OCI-LY1 (cell line): ENCODE measurements at regions not wholly inside any gene's neighbourhood (a gene's known extent, or its start where the extent isn't known, plus 50 kb on each side); places are given as distances from the start of the nearest gene placed in this dataset.

Experiments used
- EZH2 ChIP-seq: fragments of 200-600 bp; sonication (generic), shearing (Covaris generic); IDR thresholded peaks from 2 replicates; pipeline ENCODE4 v1.8.0; 2017; ENCODE audit warnings: borderline replicate concordance, mixed run types, mild to moderate bottlenecking, antibody characterized with exemption, low read length, moderate library complexity, mixed read lengths
- TF ChIP-seq, protein P1 (sequence below): fragments of 200-600 bp; sonication (generic), shearing (Covaris generic); IDR thresholded peaks from 2 replicates; pipeline ENCODE4 v1.5.1; 2017; ENCODE audit warnings: mild to moderate bottlenecking, antibody characterized with exemption, low read length, moderate library complexity, mixed read lengths

- TF ChIP-seq, protein P1, sequence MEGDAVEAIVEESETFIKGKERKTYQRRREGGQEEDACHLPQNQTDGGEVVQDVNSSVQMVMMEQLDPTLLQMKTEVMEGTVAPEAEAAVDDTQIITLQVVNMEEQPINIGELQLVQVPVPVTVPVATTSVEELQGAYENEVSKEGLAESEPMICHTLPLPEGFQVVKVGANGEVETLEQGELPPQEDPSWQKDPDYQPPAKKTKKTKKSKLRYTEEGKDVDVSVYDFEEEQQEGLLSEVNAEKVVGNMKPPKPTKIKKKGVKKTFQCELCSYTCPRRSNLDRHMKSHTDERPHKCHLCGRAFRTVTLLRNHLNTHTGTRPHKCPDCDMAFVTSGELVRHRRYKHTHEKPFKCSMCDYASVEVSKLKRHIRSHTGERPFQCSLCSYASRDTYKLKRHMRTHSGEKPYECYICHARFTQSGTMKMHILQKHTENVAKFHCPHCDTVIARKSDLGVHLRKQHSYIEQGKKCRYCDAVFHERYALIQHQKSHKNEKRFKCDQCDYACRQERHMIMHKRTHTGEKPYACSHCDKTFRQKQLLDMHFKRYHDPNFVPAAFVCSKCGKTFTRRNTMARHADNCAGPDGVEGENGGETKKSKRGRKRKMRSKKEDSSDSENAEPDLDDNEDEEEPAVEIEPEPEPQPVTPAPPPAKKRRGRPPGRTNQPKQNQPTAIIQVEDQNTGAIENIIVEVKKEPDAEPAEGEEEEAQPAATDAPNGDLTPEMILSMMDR: no peak
- TF ChIP-seq EZH2: no peak
These were observed 539.1 kb downstream of the EDEM1 start for GRCh38 chr3:5726621-5727020.
